T-cell (primary cell): ENCODE measurements at regions not wholly inside any gene's neighbourhood (a gene's known extent, or its start where the extent isn't known, plus 50 kb on each side); places are given as distances from the start of the nearest gene placed in this dataset.
"Not testable (repeated sequence)": the region's sequence is repeated elsewhere in the genome, so short reads cannot be mapped to it uniquely, and the experiment has no call there.

ENCODE experiments used
- ATAC-seq, 4 experiments: fragments of 200-7000 bp in 3 of 4; fragments of 150-1000 bp in 1 of 4; cut with Tn5 transposase; replicated peaks in 1 of 4; 1 replicate in 3 of 4; 2 replicates in 1 of 4; pipeline ENCODE4 v1.10.0; 2021; ENCODE audit warnings: moderate library complexity in 3 of 4, mild to moderate bottlenecking in 2 of 4, moderate number of reproducible peaks in 1 of 4
- CTCF ChIA-PET, 2 donors: fragments of 300-600 bp; sonication (Branson Sonifier 250); formaldehyde crosslinking; loops; one replicate each; lab custom pipeline; 2022; ENCODE audit warnings: antibody characterized with exemption in 2 of 2; lab: Charles Lee
- POLR2A ChIA-PET, 2 donors: fragments of 300-600 bp; sonication (Branson Sonifier 250); formaldehyde crosslinking; loops; one replicate each; lab custom pipeline; 2022; ENCODE audit warnings: antibody characterized with exemption in 2 of 2; lab: Charles Lee
- DNase-seq, 35 experiments: peaks; one replicate each; pipeline versions ENCODE4 v3.0.0 to v3.0.0-alpha.2; 2013 to 2023
- H3K27ac ChIP-seq: one replicate; pipeline ENCODE4 v1.5.1; 2013; ENCODE audit warnings: low read length
- H3K27me3 ChIP-seq, 2 experiments: replicated peaks in 1 of 2; 1 replicate in 1 of 2; 2 replicates in 1 of 2; pipeline versions ENCODE4 v1.6.1 to v1.7.0; 2013; ENCODE audit warnings: low read length in 1 of 2, mixed read lengths in 1 of 2; ENCODE audit not compliant: control insufficient read depth in 2 of 2, insufficient read depth in 2 of 2; ENCODE audit errors: extremely low read depth in 1 of 2
- H3K36me3 ChIP-seq, 2 donors: 1 replicate in 1 of 2; 2 replicates in 1 of 2; pipeline versions ENCODE4 v1.6.1 to v1.7.0; 2013; ENCODE audit warnings: low read length in 1 of 2; ENCODE audit not compliant: control insufficient read depth in 2 of 2, insufficient read depth in 1 of 2; ENCODE audit errors: extremely low read depth in 1 of 2
- H3K4me1 ChIP-seq, 2 experiments: 1 replicate in 1 of 2; 2 replicates in 1 of 2; pipeline versions ENCODE4 v1.6.1 to v1.7.0; 2013; ENCODE audit warnings: low read length in 2 of 2, mixed read lengths in 1 of 2; ENCODE audit not compliant: insufficient read depth in 2 of 2, control insufficient read depth in 1 of 2; ENCODE audit errors: extremely low read depth in 1 of 2
- H3K4me3 ChIP-seq, 2 donors: 1 replicate in 1 of 2; 2 replicates in 1 of 2; pipeline versions ENCODE4 v1.5.1 to v1.7.0; 2013; ENCODE audit warnings: mild to moderate bottlenecking in 2 of 2, low read length in 1 of 2, moderate library complexity in 1 of 2; ENCODE audit not compliant: control insufficient read depth in 1 of 2; ENCODE audit errors: extremely low read depth in 1 of 2
- H3K9me3 ChIP-seq: 2 replicates; pipeline ENCODE4 v1.7.0; 2013
- H3K27ac Mint-ChIP-seq, 2 donors: one replicate each; pipeline ENCODE4 v1.8.0; 2020 to 2021; ENCODE audit warnings: mild to moderate bottlenecking in 2 of 2, mixed read lengths in 2 of 2
- H3K27me3 Mint-ChIP-seq, 2 donors: one replicate each; pipeline ENCODE4 v1.8.0; 2021 to 2022; ENCODE audit warnings: mixed read lengths in 2 of 2
- H3K36me3 Mint-ChIP-seq: one replicate; pipeline ENCODE4 v1.8.0; 2021; ENCODE audit warnings: mixed read lengths
- H3K4me1 Mint-ChIP-seq, 3 donors: one replicate each; pipeline ENCODE4 v1.8.0; 2020 to 2022; ENCODE audit warnings: mixed read lengths in 3 of 3, mild to moderate bottlenecking in 1 of 3
- H3K4me3 Mint-ChIP-seq, 3 donors: one replicate each; pipeline ENCODE4 v1.8.0; 2020 to 2022; ENCODE audit warnings: mild to moderate bottlenecking in 3 of 3, mixed read lengths in 3 of 3, moderate library complexity in 3 of 3
- H3K9me3 Mint-ChIP-seq, 3 donors: one replicate each; pipeline ENCODE4 v1.8.0; 2020 to 2022; ENCODE audit warnings: mixed read lengths in 3 of 3
- WGBS: methylation state at CpG from one replicate; pipeline ENCODE4 v1.1.5; 2013; ENCODE audit warnings: missing lambda C conversion rate; ENCODE audit not compliant: insufficient coverage; 5-methylcytosine and 5-hydroxymethylcytosine counted together

DNA sequence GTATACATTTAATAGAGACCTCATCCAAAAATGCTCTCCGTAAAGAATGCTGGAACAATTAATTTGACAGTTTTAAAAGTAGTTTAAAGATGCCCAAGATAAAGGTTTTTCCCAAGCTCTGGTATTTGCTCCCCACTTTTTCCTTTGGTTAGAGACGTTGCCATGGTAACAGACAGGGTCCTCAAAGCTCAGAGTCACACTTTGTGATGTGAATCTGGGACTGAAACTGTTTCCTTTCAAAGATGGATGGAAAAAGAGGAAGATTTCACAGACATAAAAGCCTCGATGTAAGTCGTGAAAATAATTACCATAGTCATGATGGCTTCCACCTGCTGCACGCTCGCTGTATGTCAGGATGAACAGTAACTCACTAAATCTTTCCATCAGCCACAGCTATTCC lies 229.5 kb downstream of the MSX2 start:
- Histone ChIP-seq H3K4me3 (no peak overlapping the region), H3K27me3 (peaks cover under 1 to 4% of the 10 kb centered on the region in 2 experiments), H3K36me3 (no peaks in the 10 kb centered on the region), H3K4me1 (no peaks in the 10 kb centered on the region), H3K9me3 (no peaks in the 10 kb centered on the region), H3K27ac (no peak overlapping the region)
- no peak for DNase-seq
- CTCF ChIA-PET: no interaction called here
- H3K27me3 Mint-ChIP-seq: peaks cover 9 to 10% of the 10 kb centered on the region in 2 donors
- H3K4me1 Mint-ChIP-seq: no peaks in the 10 kb centered on the region
- no peaks in the 10 kb centered on the region for H3K9me3 Mint-ChIP-seq
- H3K4me3 Mint-ChIP-seq: no peak overlapping the region
- POLR2A ChIA-PET: no interaction called here
- WGBS: 50% methylated on average over 1 of the region's 6 CpGs
- no peak overlapping the region for H3K27ac Mint-ChIP-seq
- no peaks in the 10 kb centered on the region for H3K36me3 Mint-ChIP-seq
- no peak for ATAC-seq

DNA sequence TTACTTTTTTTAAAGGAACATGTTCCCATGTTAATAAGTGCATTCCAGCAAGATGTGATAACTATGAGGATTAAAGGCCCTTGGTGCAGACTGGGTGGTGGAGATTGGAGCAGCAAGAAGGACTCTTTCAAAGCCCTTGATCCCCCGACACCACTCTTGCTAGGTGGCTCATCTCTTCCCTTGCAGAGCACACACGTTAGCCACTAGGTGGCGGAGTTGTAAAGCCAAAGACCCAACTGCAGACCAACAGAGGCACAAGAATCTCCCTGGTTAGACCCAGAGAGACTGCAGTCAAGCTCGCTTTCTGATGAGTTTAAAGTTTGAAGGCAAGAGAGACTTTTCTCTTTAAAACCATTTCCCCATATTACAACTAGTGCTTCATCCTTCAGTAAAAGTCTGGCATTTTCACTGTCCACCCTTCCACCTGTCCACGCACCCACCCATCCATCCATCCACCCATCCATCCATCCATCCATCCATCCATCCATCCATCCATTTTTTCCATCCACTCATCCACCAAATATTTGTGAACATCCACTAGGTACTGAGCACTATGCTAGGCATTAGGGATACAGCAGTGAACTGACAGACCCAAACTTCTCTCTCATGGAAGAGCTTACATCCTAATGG lies 226.9 kb downstream of the MSX2 start:
- no peaks in the 10 kb centered on the region for H3K4me1 ChIP-seq
- Mint-ChIP-seq H3K36me3 (no peaks in the 10 kb centered on the region), H3K4me3 (no peak overlapping the region), H3K27ac (no peak overlapping the region), H3K4me1 (no peaks in the 10 kb centered on the region), H3K9me3 (no peaks in the 10 kb centered on the region), H3K27me3 (peaks cover 10 to 13% of the 10 kb centered on the region in 2 donors)
- no peak overlapping the region for H3K27ac ChIP-seq
- 50% methylated on average over 2 of the region's 5 CpGs for WGBS
- POLR2A ChIA-PET: no interaction called here
- CTCF ChIA-PET: no interaction called here
- ATAC-seq: peak; percentile 50 to 65 (median 60)
- H3K36me3 ChIP-seq: no peaks in the 10 kb centered on the region
- no peak overlapping the region for H3K4me3 ChIP-seq
- DNase-seq: peak in 32 of 35 experiments; percentile 6 to 72 (median 30)
- H3K9me3 ChIP-seq: no peaks in the 10 kb centered on the region
- peaks cover 3 to 4% of the 10 kb centered on the region in 2 experiments for H3K27me3 ChIP-seq

DNA sequence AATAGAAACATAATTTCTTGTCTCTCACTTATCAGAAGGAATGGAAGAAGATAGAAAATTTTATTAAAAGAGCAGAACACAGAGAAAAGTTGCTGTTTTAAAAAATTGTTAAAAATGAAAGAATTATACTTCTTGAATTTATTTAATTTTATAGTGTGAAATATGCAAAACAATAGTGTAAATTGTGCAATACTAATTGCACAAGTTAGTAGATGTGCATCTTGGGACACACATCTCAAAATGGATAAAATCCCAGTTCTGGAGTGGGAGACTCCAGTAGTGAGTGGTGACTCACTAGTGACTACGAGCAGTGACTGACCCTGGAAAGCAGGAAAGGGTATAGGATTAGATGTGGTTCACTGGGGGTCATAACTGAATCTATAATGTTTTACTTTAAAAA lies 223.2 kb downstream of the MSX2 start:
- Histone ChIP-seq H3K27ac (no peak overlapping the region), H3K4me1 (no peaks in the 10 kb centered on the region), H3K27me3 (peaks cover 3 to 10% of the 10 kb centered on the region in 2 experiments), H3K4me3 (no peak overlapping the region), H3K36me3 (no peaks in the 10 kb centered on the region), H3K9me3 (no peaks in the 10 kb centered on the region)
- ATAC-seq (no peak), DNase-seq (no peak)
- Mint-ChIP-seq H3K4me1 (no peaks in the 10 kb centered on the region), H3K27me3 (peaks cover 10 to 23% of the 10 kb centered on the region in 2 donors), H3K36me3 (no peaks in the 10 kb centered on the region), H3K9me3 (no peaks in the 10 kb centered on the region), H3K27ac (no peak overlapping the region), H3K4me3 (no peak overlapping the region)
- no CpG with 5 or more reads among the region's 1 CpG for WGBS
- POLR2A ChIA-PET: no interaction called here
- CTCF ChIA-PET: interaction anchor here in 1 of 2 donors (0.7 kb wide), 1 partner anchor 469 kb away, joined by 3 read pairs; no protein-coding TSS in a partner anchor

DNA sequence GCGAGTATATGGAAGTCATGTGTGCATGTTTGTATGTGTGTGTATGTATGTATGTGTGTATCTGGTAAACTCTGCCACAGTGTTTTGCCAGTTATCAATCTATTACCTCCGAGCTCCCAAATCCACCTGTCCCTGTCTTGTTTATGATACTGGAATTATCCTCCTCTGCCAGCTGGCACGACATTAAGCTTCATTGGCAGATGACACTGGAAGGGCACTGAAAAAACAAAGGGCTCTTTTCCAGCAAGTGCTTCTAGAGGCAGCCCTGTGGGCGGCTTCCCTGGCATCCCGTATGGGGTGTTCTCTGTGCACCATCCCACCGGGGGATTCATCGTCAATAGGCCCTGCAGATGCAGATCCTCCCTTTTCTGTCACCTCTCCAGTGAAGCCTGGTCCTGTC lies 221.5 kb downstream of the MSX2 start:
- Histone ChIP-seq H3K36me3 (no peaks in the 10 kb centered on the region), H3K27ac (no peak overlapping the region), H3K4me1 (no peaks in the 10 kb centered on the region), H3K27me3 (peaks cover 3 to 18% of the 10 kb centered on the region in 2 experiments), H3K9me3 (no peaks in the 10 kb centered on the region), H3K4me3 (no peak overlapping the region)
- no peak overlapping the region for H3K27ac Mint-ChIP-seq
- no peaks in the 10 kb centered on the region for H3K4me1 Mint-ChIP-seq
- ChIA-PET POLR2A (no interaction called here), CTCF (interaction anchor here in 1 of 2 donors (0.6 to 0.7 kb wide), 2 partner anchors 33 to 755 kb away, joined by 4 to 5 read pairs; no protein-coding TSS in a partner anchor)
- no peak overlapping the region for H3K4me3 Mint-ChIP-seq
- peaks cover 18 to 27% of the 10 kb centered on the region in 2 donors for H3K27me3 Mint-ChIP-seq
- no peaks in the 10 kb centered on the region for H3K9me3 Mint-ChIP-seq
- 87% methylated on average over 5 of the region's 7 CpGs for WGBS
- ATAC-seq: no peak
- no peaks in the 10 kb centered on the region for H3K36me3 Mint-ChIP-seq
- no peak for DNase-seq

DNA sequence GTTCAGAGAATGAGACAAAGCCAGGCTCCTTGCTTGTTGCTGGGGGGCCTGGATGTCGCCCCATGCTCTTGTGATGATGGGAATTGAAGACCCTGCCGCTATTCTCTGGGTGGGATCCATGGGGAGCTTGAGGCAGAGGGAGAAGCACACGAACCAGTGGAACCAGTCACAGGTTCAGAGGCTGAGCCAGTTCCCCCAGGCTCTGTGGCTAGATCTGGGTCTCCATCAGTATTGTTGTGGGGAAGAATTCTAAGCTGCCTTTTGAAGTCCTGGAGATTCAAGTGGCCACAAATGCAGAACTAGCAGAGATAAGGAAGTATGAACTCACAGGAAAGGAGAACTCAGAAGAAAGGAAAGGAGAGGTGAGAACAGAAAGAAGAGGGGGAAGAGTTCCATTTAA lies 219.4 kb downstream of the MSX2 start:
- Histone ChIP-seq H3K9me3 (no peaks in the 10 kb centered on the region), H3K27ac (no peak overlapping the region), H3K4me3 (no peak overlapping the region), H3K36me3 (no peaks in the 10 kb centered on the region), H3K4me1 (no peaks in the 10 kb centered on the region), H3K27me3 (peaks cover 2 to 26% of the 10 kb centered on the region in 2 experiments)
- Mint-ChIP-seq H3K27me3 (peaks cover 22 to 36% of the 10 kb centered on the region in 2 donors), H3K4me1 (no peaks in the 10 kb centered on the region), H3K36me3 (no peaks in the 10 kb centered on the region), H3K4me3 (no peak overlapping the region), H3K9me3 (no peaks in the 10 kb centered on the region), H3K27ac (no peak overlapping the region)
- ATAC-seq: no peak
- ChIA-PET POLR2A (no interaction called here), CTCF (no interaction called here)
- DNase-seq: no peak
- 58% methylated on average over 3 of the region's 3 CpGs for WGBS

DNA sequence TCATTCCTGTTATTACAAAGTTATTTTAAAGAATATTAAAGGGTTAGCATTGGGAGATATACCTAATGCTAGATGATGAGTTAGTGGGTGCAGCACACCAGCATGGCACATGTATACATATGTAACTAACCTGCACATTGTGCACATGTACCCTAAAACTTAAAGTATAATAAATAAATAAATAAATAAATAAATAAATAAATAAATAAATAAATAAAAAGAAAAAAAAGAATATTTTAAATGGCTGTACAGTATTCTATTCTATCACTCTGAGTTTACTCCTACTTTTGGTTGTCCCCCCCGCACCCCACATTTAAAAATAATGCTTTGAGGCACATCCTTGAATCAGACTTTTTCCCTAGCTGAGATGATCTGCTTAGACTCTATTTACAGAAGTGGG lies 218.6 kb downstream of the MSX2 start:
- H3K27me3 Mint-ChIP-seq: peaks cover 19 to 32% of the 10 kb centered on the region in 2 donors
- H3K4me1 ChIP-seq, H3K27ac ChIP-seq, ATAC-seq, H3K4me3 Mint-ChIP-seq, H3K9me3 Mint-ChIP-seq, H3K27ac Mint-ChIP-seq, H3K4me1 Mint-ChIP-seq, POLR2A ChIA-PET, H3K36me3 ChIP-seq, CTCF ChIA-PET, H3K36me3 Mint-ChIP-seq, H3K9me3 ChIP-seq, H3K4me3 ChIP-seq, DNase-seq: not testable (repeated sequence)
- H3K27me3 ChIP-seq: peaks cover 0 to 28% of the 10 kb centered on the region in 2 experiments
- no CpG with 5 or more reads among the region's 1 CpG for WGBS
